ENCODE measurements at regions not wholly inside any gene's neighbourhood (a gene's known extent, or its start where the extent isn't known, plus 50 kb on each side); places are given as distances from the start of the nearest gene placed in this dataset.

- DNase-seq (ENCODE audit: low spot score) = no peak
- WGBS = 75% methylated on average over 1 of the region's 1 CpG
- peaks cover 0 to 4% (median 0%) of the 10 kb centered on the region in 4 donors for H3K27me3 ChIP-seq (ENCODE audit: control insufficient read depth in 4 of 4, insufficient read depth in 4 of 4, low read length in 3 of 4)
- no peak overlapping the region for H3K4me3 ChIP-seq (ENCODE audit: low read depth in 1 of 3, low read length in 3 of 3)
- TF ChIP-seq ATF3 (IDR thresholded peaks at IDR 0.05) = no peak
- TF ChIP-seq NR2F2 (IDR thresholded peaks at IDR 0.05) = no peak
- TF ChIP-seq JUND (IDR thresholded peaks at IDR 0.05) = no peak
- TF ChIP-seq FOXA2 (IDR thresholded peaks at IDR 0.05) = no peak
- no peak for TF ChIP-seq MAX (IDR thresholded peaks at IDR 0.05)
- no peak for TF ChIP-seq HNF4G (IDR thresholded peaks at IDR 0.05)
- no peak for TF ChIP-seq CTCF (IDR thresholded peaks at IDR 0.05; ENCODE audit: low read depth, low read length, missing input control)
- TF ChIP-seq YY1 (IDR thresholded peaks at IDR 0.05) = no peak
- TF ChIP-seq ZBTB33 (IDR thresholded peaks at IDR 0.05) = no peak
- TF ChIP-seq GABPA (IDR thresholded peaks at IDR 0.05 in 1 of 2, conservative IDR thresholded peaks at IDR 0.05 in 1 of 2) = no peak
- TF ChIP-seq EGR1 (IDR thresholded peaks at IDR 0.05; ENCODE audit: low read depth in 2 of 2) = no peak
- TF ChIP-seq RAD21 (IDR thresholded peaks at IDR 0.05) = no peak
- TF ChIP-seq SP1 (IDR thresholded peaks at IDR 0.05) = no peak
- no peak for TF ChIP-seq TAF1 (conservative IDR thresholded peaks at IDR 0.05)
- H3K9me3 ChIP-seq (ENCODE audit: control insufficient read depth in 4 of 4, low read length in 3 of 4) = peaks cover 0 to 3% (median 0%) of the 10 kb centered on the region in 4 donors
- no peak overlapping the region for H3K27ac ChIP-seq (ENCODE audit: low read depth in 1 of 2, low read length in 2 of 2)
- H3K9ac ChIP-seq (ENCODE audit: low read depth in 1 of 2, low read length in 2 of 2) = no peak overlapping the region
- H3K4me1 ChIP-seq (ENCODE audit: control insufficient read depth in 4 of 4, insufficient read depth in 4 of 4, low read length in 3 of 4) = no peaks in the 10 kb centered on the region
- no peaks in the 10 kb centered on the region for H3K36me3 ChIP-seq (ENCODE audit: control insufficient read depth in 4 of 4, insufficient read depth in 3 of 4, low read depth in 1 of 4, low read length in 3 of 4)
Measured at GRCh38 chr2:118641711-118642110, 205.7 kb downstream of the EN1 start.

GRCh38 chr2:118639371-118639770, 208.1 kb downstream of the EN1 start:
- H3K36me3 ChIP-seq (ENCODE audit: control insufficient read depth in 4 of 4, insufficient read depth in 3 of 4, low read depth in 1 of 4, low read length in 3 of 4) = no peaks in the 10 kb centered on the region
- no peak for TF ChIP-seq FOXA2 (IDR thresholded peaks at IDR 0.05)
- TF ChIP-seq TAF1 (conservative IDR thresholded peaks at IDR 0.05) = no peak
- TF ChIP-seq SP1 (IDR thresholded peaks at IDR 0.05) = no peak
- TF ChIP-seq MAX (IDR thresholded peaks at IDR 0.05) = no peak
- H3K9ac ChIP-seq (ENCODE audit: low read depth in 1 of 2, low read length in 2 of 2) = no peak overlapping the region
- H3K27me3 ChIP-seq (ENCODE audit: control insufficient read depth in 4 of 4, insufficient read depth in 4 of 4, low read length in 3 of 4) = peaks cover 0 to 4% (median 0%) of the 10 kb centered on the region in 4 donors
- H3K4me3 ChIP-seq (ENCODE audit: low read depth in 1 of 3, low read length in 3 of 3) = no peak overlapping the region
- H3K9me3 ChIP-seq (ENCODE audit: control insufficient read depth in 4 of 4, low read length in 3 of 4) = peaks cover 0 to 3% (median 0%) of the 10 kb centered on the region in 4 donors
- H3K4me1 ChIP-seq (ENCODE audit: control insufficient read depth in 4 of 4, insufficient read depth in 4 of 4, low read length in 3 of 4) = no peaks in the 10 kb centered on the region
- DNase-seq (ENCODE audit: low spot score) = no peak
- no peak overlapping the region for H3K27ac ChIP-seq (ENCODE audit: low read depth in 1 of 2, low read length in 2 of 2)
- WGBS = 76% methylated on average over 2 of the region's 2 CpGs

GRCh38 chr2:118638453-118638852, 209.0 kb downstream of the EN1 start:
- no peak for DNase-seq (ENCODE audit: low spot score)
- no peaks in the 10 kb centered on the region for H3K36me3 ChIP-seq (ENCODE audit: control insufficient read depth in 4 of 4, insufficient read depth in 3 of 4, low read depth in 1 of 4, low read length in 3 of 4)
- no peak overlapping the region for H3K27ac ChIP-seq (ENCODE audit: low read depth in 1 of 2, low read length in 2 of 2)
- H3K27me3 ChIP-seq (ENCODE audit: control insufficient read depth in 4 of 4, insufficient read depth in 4 of 4, low read length in 3 of 4) = no peaks in the 10 kb centered on the region
- no peak overlapping the region for H3K4me3 ChIP-seq (ENCODE audit: low read depth in 1 of 3, low read length in 3 of 3)
- WGBS = 83% methylated on average over 5 of the region's 5 CpGs
- peaks cover 0 to 3% (median 0%) of the 10 kb centered on the region in 4 donors for H3K9me3 ChIP-seq (ENCODE audit: control insufficient read depth in 4 of 4, low read length in 3 of 4)
- no peaks in the 10 kb centered on the region for H3K4me1 ChIP-seq (ENCODE audit: control insufficient read depth in 4 of 4, insufficient read depth in 4 of 4, low read length in 3 of 4)
- H3K9ac ChIP-seq (ENCODE audit: low read depth in 1 of 2, low read length in 2 of 2) = no peak overlapping the region
- TF ChIP-seq FOXA2 (IDR thresholded peaks at IDR 0.05) (no peak), HNF4G (IDR thresholded peaks at IDR 0.05) (no peak), TAF1 (conservative IDR thresholded peaks at IDR 0.05) (no peak), CTCF (IDR thresholded peaks at IDR 0.05; ENCODE audit: low read depth, low read length, missing input control) (no peak), YY1 (IDR thresholded peaks at IDR 0.05) (no peak), RXRA (IDR thresholded peaks at IDR 0.05) (no peak), REST (IDR thresholded peaks at IDR 0.05) (no peak), RAD21 (IDR thresholded peaks at IDR 0.05) (no peak), ATF3 (IDR thresholded peaks at IDR 0.05) (no peak), GABPA (IDR thresholded peaks at IDR 0.05 in 1 of 2, conservative IDR thresholded peaks at IDR 0.05 in 1 of 2) (no peak), NR2F2 (IDR thresholded peaks at IDR 0.05) (no peak)

Measured in liver (tissue), 8 donors.